HG03196 (cell line): ENCODE measurements at regions not wholly inside any gene's neighbourhood (a gene's known extent, or its start where the extent isn't known, plus 50 kb on each side); places are given as distances from the start of the nearest gene placed in this dataset.

ENCODE experiments used
- ATAC-seq: cut with Tn5 transposase; IDR thresholded peaks from one replicate; pipeline ENCODE4 v1.9.1; 2021; ENCODE audit not compliant: unreplicated experiment

GRCh38 chr17:14776791-14777190 lies 475.9 kb downstream of the HS3ST3B1 start:
- no peak for ATAC-seq

- no peak for ATAC-seq
These were observed 475.0 kb downstream of the HS3ST3B1 start for GRCh38 chr17:14775731-14776492.

- ATAC-seq: no peak
These were observed 473.9 kb downstream of the HS3ST3B1 start for GRCh38 chr17:14774774-14775173.

DNA sequence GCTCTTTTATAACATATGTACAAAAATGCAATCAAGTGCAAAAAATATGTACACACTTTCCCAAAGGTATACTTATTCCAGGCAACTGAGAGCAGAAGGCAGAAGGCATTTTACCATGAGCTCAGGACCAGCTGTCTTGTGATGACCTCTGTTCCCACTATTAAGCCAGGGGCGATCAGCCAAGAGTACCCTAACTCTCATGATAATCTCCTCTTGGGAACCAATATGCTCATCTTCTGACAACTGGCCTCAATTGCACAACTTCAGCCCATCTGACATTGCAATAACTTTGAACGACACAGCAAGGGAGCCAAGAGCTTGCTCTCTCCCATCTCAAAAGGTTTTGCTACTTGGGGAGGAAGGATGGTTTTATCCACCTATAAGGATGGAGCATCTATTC lies 471.9 kb downstream of the HS3ST3B1 start:
- ATAC-seq: no peak

DNA sequence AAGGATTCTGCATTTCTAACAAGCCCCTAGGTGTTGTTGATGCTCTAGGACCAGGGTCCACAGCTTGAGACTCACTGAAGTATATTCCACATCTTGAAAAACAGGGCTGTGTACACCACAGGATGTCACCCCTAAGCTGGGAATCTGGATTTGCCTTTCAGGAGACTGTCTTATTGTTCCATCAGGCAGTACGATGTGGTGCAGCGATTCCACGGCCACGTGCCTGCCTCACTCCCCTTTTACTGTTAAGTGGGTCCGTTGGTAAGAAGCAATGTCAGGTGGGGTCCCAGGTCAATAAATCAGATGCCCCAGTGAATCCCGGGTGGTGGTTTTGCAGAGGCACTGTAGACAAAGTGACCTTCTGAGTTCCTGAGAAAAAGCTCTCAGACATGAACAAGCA lies 470.7 kb downstream of the HS3ST3B1 start:
- no peak for ATAC-seq

DNA sequence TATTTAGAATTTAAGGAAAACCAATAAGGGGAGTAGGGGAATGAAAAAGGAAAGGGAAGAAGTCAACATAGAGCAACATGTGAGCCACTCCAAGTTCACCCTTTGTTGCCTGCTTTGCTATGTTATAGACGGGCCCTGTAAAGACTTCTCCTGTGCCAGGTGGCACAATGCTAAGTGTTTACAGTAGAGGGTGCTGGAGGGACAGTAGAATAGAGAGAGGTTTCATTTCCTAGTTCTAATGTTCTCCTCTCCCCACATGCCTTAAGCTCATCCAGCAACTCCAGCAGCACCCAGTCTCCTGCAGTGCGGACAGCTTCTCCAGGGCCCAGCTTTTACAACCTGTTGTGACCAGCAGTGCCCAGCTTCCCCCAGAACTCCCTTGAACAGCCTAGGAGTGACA lies 468.0 kb downstream of the HS3ST3B1 start:
- no peak for ATAC-seq

GRCh38 chr17:14762736-14763479 lies 462.0 kb downstream of the HS3ST3B1 start:
- no peak for ATAC-seq

- no peak for ATAC-seq
These were observed 460.0 kb downstream of the HS3ST3B1 start for GRCh38 chr17:14760719-14761411.

DNA sequence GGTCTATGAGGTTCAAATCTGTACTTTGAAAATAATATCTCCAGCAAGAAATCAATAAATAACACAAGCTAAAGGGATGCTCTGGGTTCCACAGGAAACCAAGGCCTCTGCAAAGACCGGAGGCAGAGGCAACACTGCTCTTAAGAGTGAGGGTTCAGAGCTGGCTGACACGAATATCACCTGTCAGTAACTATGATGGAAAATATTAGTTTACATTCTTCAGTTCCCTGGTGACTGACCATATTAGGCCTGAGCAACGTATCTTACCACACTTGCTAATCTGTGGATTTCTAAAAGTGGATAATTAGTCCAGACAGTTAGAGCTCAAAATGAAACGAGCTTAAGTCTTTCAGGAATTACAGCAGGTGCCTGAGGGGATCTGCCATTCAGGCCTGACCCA lies 459.3 kb downstream of the HS3ST3B1 start:
- no peak for ATAC-seq

DNA sequence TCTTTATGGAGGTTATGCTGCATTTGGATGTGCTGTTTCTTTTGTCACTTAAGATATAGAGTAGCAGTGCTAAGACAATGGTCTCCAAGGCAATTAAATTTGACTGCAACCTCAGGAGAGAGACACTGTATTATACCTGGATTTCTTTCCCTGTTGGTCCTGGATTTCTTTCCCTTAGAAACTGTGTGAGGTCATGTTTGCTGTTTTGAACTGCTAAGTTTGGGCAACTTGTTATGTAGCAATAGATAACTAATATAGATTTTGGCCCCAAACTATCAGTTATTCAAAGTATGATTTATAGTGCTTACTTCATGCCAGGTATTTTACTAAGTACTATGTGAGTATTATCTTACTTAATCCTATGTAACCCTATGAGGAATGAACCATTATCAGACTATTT lies 458.4 kb downstream of the HS3ST3B1 start:
- ATAC-seq: no peak

GRCh38 chr17:14756479-14756878 lies 455.6 kb downstream of the HS3ST3B1 start:
- ATAC-seq: no peak

GRCh38 chr17:14755002-14755401 lies 454.1 kb downstream of the HS3ST3B1 start:
- ATAC-seq: no peak

GRCh38 chr17:14753383-14753782 lies 452.5 kb downstream of the HS3ST3B1 start:
- ATAC-seq: no peak

- no peak for ATAC-seq
These were observed 451.1 kb downstream of the HS3ST3B1 start for GRCh38 chr17:14752011-14752410.

- ATAC-seq: no peak
These were observed 450.0 kb downstream of the HS3ST3B1 start for GRCh38 chr17:14750866-14751265.

DNA sequence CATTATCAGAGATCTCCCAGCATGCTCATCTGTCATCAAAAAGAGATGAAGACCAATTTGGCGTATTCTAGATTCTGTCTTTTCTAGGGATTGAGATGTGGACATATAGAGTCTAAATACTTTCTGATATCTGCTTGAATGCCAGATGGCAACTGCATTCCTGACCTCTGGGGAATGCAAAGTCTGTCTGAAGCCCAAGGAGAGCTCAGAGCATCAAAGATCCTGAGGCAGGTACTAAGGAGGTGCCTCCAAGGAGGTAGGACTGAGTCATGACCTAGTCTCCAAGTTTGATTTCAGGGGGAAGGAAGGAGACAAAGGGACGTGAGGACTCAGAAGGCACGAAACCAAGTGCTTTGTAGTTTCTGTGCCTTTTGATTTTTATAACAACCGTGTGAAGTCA lies 448.4 kb downstream of the HS3ST3B1 start:
- no peak for ATAC-seq

DNA sequence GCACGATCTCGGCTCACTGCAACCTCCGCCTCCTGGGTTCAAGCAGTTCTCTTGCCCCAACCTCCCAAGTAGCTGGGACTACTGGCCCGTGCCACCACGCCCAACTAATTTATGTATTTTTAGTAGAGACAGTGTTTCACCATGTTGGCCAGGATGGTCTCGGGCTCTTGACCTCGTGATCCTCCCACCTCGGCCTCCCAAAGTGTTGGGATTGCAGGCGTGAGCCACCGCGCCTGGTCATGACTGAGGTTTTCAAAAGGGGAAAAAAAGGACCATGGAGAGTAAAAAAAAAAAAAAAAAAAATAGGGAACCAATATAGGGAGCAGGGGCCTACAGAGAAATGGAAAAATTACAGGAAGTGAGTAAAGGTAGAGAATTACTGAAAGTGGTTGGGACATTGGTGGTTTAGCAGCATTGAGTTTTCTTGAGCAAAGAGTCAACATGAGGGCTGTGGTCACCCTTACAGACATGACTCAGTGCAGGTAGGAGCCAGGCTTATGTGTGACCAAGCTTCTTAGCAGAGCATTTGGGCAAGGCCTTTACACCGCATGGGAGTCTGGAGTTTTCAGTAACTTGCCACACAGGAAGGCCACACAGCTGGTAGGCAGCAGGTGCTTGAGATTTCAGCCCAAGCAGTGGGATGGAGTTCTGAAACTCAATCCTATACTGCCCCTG lies 447.3 kb downstream of the HS3ST3B1 start:
- peak; percentile 60 for ATAC-seq

GRCh38 chr17:14747603-14747950 lies 446.7 kb downstream of the HS3ST3B1 start:
- ATAC-seq: no peak

DNA sequence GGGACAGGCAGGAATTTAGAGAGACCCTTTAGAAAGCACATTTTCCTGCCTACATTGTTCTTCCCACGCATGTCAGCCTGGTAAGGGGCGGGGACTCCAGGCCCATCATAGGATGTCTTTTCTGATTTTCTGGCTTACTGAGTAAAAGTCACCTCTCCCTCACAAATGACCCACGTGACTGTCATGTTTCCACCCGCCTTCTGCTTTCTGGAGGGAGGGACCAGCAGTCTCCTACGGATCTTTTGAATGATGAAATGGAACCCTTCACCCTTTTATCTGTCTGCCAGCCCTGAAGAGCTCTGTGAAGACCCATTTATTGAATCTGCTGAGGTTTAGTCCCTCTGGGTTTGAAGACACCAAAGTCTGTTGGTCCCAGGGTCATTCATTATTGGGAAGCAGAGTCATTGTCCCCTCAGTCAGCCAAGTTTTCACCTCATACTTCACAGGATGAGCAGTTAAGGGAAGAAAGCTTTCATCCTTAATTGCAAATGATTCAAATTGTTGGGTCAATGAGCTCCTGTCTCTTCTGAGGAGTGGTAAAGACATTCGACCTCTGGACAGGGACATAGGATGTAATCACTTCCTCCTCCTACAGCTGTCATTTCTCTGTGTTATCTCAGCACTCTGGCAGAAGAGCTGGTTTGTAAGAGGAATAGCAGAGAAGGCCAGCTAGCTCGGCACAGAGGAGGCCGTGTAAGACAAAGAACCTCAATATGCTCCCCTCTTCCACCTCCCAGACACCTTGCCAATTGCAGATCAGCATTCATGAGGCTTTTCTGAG lies 446.1 kb downstream of the HS3ST3B1 start:
- no peak for ATAC-seq

DNA sequence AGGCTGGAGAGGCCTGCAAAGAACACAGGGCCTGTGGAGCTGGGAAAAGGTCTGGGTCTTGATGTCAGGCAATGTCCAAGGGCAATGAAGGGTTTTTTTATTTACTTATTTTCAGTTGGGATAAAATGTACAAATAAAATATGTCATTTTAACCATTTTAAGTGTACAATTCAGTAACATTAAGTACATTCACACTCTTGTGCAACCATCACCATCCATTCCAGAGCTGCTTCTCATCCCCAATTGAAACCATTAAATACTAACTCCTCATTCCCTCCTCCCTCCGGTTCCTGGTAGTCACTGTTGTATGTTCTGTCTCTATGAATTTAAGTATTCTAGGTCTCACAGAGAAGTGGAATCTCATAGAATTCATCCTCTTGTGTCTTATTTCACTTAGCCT lies 444.7 kb downstream of the HS3ST3B1 start:
- ATAC-seq: no peak
